HL-60 (cell line): ENCODE measurements at regions not wholly inside any gene's neighbourhood (a gene's known extent, or its start where the extent isn't known, plus 50 kb on each side); places are given as distances from the start of the nearest gene placed in this dataset.

ENCODE experiments used
- DNase-seq, 2 experiments: peaks; one replicate each; pipeline ENCODE4 v3.0.0-alpha.2; 2010 to 2020; ENCODE audit warnings: low read depth in 1 of 2, low spot score in 1 of 2
- H3K27ac ChIP-seq: fragments of 250-450 bp; sonication (Bioruptor Pico); replicated peaks from 2 replicates; pipeline ENCODE4 v1.5.1; 2020; ENCODE audit warnings: mild to moderate bottlenecking, moderate library complexity
- H3K27me3 ChIP-seq: fragments of 250-450 bp; sonication (Bioruptor Pico); 2 replicates; pipeline ENCODE4 v1.5.1; 2021; ENCODE audit warnings: mild to moderate bottlenecking, moderate library complexity; ENCODE audit not compliant: insufficient read depth, poor library complexity, severe bottlenecking
- H3K4me3 ChIP-seq: replicated peaks from 2 replicates; pipeline ENCODE4 v1.5.1; 2011; ENCODE audit warnings: mild to moderate bottlenecking, control low read depth, low read length; ENCODE audit not compliant: insufficient read depth
- GABPA ChIP-seq: IDR thresholded peaks from 2 replicates; pipeline ENCODE4 v1.6.1; 2012; ENCODE audit warnings: low read depth
- POLR2AphosphoS5 ChIP-seq: IDR thresholded peaks from 2 replicates; pipeline ENCODE4 v1.6.1; 2012; ENCODE audit warnings: low read depth
- SPI1 ChIP-seq: IDR thresholded peaks from 2 replicates; pipeline ENCODE4 v1.6.1; 2012; ENCODE audit warnings: low read depth, mild to moderate bottlenecking, borderline replicate concordance
- TF ChIP-seq, protein P1 (sequence below): IDR thresholded peaks from one replicate; pipeline ENCODE4 v1.5.1; 2011; ENCODE audit warnings: low read length, control low read depth, inconsistent platforms; ENCODE audit not compliant: insufficient read depth
- TF ChIP-seq, protein P2 (sequence below): IDR thresholded peaks from 2 replicates; pipeline ENCODE4 v1.6.1; 2012; ENCODE audit warnings: low read depth; ENCODE audit not compliant: insufficient replicate concordance

DNA sequence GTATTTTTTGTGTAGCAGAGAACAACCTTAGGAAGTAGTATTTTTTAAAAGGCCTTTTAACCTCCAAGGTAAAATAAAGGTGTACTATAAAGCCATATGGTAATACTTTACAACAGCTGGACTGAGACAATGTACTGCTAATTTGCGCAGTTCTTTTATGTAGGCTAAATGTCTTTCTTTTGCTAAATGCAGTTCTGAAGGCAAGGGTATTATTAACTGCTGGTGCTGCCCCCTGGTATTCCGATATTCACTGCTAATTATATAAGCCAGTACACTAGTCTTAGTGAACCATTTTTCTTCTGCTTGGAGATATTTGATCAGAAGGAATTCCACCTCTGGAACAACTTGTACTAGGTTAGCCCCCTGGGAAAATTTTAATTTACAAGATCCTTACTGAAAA, 272.0 kb upstream of the FERD3L start:
- DNase-seq, result no peak
- Histone ChIP-seq H3K27me3 (no peaks in the 10 kb centered on the region), H3K4me3 (no peak overlapping the region), H3K27ac (no peak overlapping the region)
- TF ChIP-seq GABPA (no peak), SPI1 (no peak), POLR2AphosphoS5 (no peak)
- TF ChIP-seq, protein P1, sequence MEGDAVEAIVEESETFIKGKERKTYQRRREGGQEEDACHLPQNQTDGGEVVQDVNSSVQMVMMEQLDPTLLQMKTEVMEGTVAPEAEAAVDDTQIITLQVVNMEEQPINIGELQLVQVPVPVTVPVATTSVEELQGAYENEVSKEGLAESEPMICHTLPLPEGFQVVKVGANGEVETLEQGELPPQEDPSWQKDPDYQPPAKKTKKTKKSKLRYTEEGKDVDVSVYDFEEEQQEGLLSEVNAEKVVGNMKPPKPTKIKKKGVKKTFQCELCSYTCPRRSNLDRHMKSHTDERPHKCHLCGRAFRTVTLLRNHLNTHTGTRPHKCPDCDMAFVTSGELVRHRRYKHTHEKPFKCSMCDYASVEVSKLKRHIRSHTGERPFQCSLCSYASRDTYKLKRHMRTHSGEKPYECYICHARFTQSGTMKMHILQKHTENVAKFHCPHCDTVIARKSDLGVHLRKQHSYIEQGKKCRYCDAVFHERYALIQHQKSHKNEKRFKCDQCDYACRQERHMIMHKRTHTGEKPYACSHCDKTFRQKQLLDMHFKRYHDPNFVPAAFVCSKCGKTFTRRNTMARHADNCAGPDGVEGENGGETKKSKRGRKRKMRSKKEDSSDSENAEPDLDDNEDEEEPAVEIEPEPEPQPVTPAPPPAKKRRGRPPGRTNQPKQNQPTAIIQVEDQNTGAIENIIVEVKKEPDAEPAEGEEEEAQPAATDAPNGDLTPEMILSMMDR, result no peak
- TF ChIP-seq, protein P2, sequence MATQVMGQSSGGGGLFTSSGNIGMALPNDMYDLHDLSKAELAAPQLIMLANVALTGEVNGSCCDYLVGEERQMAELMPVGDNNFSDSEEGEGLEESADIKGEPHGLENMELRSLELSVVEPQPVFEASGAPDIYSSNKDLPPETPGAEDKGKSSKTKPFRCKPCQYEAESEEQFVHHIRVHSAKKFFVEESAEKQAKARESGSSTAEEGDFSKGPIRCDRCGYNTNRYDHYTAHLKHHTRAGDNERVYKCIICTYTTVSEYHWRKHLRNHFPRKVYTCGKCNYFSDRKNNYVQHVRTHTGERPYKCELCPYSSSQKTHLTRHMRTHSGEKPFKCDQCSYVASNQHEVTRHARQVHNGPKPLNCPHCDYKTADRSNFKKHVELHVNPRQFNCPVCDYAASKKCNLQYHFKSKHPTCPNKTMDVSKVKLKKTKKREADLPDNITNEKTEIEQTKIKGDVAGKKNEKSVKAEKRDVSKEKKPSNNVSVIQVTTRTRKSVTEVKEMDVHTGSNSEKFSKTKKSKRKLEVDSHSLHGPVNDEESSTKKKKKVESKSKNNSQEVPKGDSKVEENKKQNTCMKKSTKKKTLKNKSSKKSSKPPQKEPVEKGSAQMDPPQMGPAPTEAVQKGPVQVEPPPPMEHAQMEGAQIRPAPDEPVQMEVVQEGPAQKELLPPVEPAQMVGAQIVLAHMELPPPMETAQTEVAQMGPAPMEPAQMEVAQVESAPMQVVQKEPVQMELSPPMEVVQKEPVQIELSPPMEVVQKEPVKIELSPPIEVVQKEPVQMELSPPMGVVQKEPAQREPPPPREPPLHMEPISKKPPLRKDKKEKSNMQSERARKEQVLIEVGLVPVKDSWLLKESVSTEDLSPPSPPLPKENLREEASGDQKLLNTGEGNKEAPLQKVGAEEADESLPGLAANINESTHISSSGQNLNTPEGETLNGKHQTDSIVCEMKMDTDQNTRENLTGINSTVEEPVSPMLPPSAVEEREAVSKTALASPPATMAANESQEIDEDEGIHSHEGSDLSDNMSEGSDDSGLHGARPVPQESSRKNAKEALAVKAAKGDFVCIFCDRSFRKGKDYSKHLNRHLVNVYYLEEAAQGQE, result no peak

GRCh38 chr7:19415123-19415522, 269.9 kb upstream of the FERD3L start:
- Histone ChIP-seq H3K27ac (no peak overlapping the region), H3K27me3 (no peaks in the 10 kb centered on the region), H3K4me3 (no peak overlapping the region)
- no peak for TF ChIP-seq SPI1
- TF ChIP-seq GABPA, result no peak
- no peak for TF ChIP-seq POLR2AphosphoS5
- TF ChIP-seq, protein P1, result no peak
- TF ChIP-seq, protein P2, result no peak
- no peak for DNase-seq

DNA sequence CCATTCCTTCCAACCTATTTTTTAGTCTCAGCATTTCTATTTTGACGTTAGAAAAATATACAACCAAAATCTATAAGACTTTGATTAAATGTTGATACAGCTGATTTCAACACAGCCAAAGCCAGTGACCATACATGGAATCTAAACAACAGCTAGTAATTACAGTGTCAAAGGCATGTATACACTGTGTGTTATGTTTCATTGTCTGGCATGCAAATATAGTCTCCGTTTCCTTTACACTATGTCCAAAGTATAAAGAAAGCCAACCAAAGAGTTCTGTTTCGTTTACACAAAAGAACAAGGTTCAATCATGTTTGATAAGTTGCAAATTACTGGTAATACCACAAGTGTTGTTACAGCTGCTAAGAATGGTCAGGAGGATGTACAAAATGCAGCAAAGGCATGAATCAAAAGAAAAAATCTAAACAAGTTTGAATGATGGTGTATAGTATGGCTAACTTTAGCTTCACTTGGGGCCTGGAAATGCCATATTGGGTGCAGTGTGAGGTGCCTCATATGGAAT, 268.3 kb upstream of the FERD3L start:
- TF ChIP-seq POLR2AphosphoS5 (no peak), SPI1 (no peak), GABPA (no peak)
- TF ChIP-seq, protein P1, result no peak
- TF ChIP-seq, protein P2, result no peak
- DNase-seq, result no peak
- Histone ChIP-seq H3K27me3 (no peaks in the 10 kb centered on the region), H3K4me3 (no peak overlapping the region), H3K27ac (no peak overlapping the region)
